Nucleus accumbens (tissue), 56 donors: ENCODE measurements at regions not wholly inside any gene's neighbourhood (a gene's known extent, or its start where the extent isn't known, plus 50 kb on each side); places are given as distances from the start of the nearest gene placed in this dataset.
"Not testable (repeated sequence)": the region's sequence is repeated elsewhere in the genome, so short reads cannot be mapped to it uniquely, and the experiment has no call there.

Experiments
- DNase-seq, 56 donors: peaks; one replicate each; lab custom pipeline; 2025; lab: John Stamatoyannopoulos, UW

DNA sequence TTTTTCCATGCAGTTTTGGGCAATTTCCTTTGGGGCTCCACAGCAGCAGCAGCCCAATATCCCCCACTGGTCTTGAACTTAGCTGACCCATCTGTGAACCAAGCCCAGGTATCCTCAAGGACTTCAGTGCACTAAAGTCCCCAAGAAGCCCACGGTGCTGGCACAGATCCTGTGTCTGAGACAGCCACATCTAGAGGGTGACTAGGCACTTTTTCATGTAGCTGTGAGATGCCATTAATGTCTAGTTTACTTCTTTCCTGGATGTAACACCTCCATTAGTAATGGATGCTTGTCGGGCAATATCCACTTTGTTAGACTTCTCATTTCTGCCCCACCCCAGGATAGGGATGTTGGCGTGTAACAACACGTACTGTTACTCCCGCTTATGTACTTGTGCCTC lies 117.9 kb downstream of the GPCPD1 start:
- no peak for DNase-seq

DNA sequence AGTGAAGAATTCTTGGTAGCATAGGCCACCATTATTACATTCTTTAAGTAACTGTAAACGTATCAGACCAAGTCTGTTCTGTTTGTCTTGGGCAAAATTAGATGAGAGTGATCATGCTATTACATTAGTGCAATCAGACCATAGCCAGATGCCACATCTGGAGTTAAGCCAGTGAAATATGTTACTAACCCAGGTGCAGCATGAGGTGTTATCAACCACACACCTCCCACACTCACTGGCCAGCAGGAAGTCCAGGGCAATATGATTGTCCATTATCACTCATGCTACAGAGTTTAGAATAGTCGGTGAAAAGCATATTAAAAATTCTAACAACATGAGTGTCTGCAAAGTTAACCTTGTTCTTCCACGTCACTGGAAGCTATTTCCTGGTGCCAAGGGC lies 119.4 kb downstream of the GPCPD1 start:
- DNase-seq = no peak

DNA sequence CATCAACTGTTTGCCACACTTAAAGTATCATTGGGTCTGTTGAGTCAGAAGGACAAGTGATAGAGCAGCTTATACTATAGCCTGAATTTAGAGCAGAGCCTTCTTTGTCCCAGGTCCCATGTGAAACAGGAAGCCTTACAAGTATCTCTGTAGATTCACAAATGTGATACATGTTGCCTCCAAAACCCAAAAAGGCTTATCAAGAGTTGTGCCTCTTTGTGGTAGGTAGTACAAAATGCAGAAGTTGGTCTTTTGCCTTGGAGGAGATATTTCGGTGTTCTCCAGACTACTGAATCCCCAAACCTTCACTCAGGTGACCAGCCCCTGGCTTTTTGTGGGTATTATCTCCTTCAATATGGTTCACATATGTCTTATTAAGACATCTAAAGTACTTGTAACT lies 121.2 kb downstream of the GPCPD1 start:
- DNase-seq = no peak

DNA sequence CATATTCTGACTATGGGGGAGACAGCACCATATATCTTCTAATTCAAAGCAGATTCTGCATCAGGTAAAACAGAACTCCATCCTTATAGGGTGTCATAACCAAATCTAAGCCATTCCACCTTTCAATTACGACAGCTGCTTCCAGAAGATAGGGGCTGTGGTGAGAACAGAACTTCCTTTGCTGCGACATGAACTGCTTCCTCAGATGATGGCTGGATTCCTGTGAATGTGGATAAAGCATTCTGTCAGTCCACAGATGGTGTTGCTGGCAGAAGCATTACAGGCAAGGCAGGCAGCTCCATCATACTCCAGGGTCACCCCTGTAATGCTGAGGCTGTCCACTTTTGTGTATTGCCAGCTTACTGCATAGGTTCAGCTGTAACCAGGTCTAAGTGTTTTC lies 122.0 kb downstream of the GPCPD1 start:
- no peak for DNase-seq

DNA sequence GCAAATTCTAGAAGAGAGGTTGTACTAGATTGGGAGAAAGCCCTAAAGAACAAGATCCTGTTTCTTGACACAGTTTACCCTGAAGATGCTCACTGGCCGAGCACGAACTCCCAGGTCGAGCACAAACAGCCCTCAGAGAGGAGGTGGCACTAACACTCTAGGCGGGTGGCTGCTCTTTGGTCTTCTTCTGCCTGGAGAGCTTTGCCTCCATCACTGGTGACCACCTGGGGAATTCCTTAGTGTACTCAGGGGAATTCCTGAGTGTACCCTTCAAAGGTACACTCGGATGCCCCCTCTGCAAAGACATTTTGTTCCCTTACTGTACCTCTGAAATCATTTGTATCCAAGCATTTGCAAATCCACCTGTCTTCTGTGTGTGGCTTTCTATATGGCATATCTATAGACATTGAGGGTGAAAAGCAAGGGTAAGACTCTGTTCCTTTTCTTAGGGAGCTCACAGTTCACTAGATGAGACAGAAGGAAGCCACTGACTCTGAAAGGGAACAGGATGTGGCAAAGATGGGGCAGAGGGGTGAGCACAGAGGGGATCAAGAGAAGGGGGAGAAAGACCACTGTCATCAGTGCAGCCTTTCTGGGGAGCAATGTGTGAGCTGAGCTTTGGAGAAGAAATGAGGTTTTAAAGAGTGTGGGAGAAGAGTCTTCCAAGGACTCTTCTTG lies 124.3 kb downstream of the GPCPD1 start:
- DNase-seq = no peak

DNA sequence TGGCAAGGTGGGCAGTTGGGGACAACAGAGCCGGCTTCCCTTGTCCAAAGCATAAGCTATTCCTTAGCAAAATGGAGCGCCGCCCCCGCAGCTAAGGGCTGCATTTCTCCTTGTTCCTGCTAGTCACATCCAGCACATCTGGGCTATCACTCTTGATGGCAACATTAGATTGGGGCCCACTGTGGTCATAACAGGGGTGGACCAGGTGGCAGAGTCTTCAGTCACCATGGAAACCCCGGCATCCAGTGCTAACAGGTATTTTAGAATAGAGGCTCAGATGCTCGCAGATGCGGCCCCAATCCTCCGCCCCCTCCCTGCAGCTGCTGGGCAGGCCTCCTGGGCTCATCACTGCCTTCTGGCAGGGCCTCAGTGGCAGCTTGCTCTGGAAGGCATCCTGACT lies 125.9 kb downstream of the GPCPD1 start:
- no peak for DNase-seq

DNA sequence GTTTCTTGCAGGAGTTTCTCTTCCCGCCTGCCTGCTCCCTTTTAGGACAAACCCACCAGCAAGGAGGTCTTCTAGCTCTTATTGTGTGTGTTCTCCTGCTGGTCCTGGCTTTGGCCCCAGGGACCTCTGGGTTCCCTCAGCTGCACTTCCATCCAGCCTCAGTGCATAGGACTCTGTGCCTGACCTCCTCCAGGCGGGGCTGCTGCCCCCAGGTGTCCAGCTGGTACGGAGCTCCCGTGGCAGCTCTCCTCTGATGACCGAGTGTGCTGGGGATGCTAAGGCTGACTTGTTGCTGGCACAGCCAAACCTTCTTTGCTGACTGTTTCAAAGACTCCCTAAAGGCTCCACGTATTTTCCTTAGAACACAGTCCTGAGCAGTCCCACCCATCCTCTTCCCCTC lies 126.5 kb downstream of the GPCPD1 start:
- no peak for DNase-seq

DNA sequence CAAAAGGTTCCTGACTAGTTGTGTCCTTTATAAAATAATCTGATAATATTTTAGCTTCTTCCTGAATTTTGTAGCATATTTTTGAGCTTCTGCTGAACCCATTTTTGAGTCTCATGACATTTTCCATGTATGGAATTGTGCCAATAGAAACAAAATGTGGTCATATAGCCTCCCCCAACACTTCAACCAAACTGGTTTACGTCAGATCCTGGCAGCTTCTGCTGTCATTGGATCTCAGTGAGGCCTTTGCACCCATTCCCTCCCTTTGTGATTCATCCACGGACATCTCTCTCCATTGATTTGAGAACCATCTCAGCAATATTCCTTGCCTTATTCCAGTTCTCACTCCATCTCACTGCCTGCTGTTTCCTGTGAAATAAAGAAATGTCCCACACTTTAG lies 128.0 kb downstream of the GPCPD1 start:
- no peak for DNase-seq

DNA sequence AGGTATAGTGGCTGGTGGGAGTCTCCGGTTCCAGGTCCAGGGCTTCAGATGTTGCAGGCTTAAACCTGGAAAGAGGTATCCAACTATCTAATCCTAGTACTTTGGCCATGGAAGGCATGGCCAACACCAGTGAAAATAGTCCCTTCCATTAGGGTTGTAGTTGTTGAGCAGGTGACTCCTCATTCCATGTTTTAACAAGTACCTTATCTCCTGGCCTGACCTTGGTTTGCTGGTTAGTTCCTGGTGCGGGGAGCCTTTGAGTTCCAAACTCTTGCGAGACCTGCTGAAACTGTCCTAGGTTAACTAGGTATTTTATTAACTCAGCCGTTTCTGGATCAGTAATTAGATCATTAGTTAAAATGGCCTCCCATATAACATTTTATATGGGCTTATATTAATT lies 128.9 kb downstream of the GPCPD1 start:
- DNase-seq = no peak

DNA sequence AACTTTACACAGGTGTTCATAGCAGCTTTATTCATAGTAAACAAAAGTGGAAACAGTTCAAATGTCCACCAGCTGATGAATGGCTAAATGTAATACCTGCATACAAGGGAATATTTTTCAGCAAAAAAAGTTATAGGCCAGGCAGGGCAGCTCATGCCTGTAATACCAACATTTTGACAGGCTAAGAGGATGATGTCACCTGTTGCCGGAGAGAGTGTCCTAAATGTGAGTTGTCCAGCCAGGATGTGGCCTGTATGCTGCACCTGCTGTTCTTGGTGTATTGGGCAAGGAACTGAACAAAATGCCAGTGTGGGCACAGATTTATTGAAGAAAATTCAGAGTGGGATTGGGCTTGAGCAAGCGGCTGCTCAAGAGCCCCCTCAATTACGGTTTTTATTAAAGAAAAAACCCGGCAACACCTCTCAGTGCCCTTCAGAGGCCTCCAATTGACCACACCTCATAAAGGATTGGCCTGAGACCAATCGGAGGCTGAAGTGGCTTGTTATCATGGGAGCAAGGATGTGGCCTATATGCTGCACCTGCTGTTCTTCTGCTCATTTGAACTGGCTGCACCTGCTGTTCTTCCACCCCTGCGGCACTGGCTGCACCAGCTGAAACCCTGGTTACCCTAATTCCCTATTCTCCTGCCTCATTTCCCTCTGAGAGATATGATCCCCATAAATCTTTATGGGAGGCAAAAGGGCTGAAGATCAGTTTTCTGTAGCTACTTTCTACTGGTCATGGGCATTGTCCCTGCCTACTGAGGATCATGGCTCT lies 129.8 kb downstream of the GPCPD1 start:
- no peak for DNase-seq

DNA sequence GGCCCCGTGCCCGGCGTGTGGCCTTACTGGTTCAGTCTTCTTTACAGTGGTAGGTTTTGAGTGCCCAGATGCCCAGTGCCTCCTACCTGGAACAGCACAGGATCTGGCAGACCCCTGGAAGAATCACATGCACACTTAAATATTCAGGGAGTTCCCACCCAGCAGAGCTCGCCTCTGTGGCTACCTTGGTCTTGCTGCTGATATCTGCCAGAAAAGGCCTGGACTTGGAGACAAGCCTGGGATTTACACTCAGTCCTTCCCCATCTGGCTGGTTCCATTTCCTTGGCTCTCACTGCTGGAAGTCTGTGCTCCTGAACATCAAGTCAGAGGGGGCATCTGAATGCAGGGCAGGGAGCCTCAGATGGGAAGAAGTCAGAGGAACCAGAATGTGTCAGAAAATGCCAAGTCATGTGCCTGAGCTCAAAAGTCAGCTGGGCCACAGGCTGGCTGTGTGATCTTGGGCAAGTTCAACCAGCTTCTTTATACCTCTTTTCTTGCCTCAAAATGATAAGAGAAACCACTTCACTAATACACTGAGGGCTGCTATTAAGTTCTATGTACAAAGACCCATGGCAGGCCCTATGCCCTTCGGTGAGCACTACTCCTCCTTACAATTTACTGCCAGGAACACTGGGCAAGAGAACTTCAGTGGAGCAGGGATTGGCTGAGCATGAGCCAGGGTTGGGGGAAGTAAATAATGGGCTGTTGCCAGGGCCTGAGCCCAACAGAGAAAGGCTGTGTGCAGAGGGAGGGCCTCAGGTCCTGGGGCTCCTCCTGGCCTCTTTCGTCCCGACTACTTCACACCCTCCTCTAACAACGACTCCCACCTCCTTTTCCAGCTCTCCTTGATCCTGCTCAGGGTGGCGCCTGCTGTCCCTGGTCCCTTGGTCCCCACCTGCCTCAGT lies 135.9 kb downstream of the GPCPD1 start:
- peak in 9 of 56 donors; percentile 1 to 30 (median 14) for DNase-seq

DNA sequence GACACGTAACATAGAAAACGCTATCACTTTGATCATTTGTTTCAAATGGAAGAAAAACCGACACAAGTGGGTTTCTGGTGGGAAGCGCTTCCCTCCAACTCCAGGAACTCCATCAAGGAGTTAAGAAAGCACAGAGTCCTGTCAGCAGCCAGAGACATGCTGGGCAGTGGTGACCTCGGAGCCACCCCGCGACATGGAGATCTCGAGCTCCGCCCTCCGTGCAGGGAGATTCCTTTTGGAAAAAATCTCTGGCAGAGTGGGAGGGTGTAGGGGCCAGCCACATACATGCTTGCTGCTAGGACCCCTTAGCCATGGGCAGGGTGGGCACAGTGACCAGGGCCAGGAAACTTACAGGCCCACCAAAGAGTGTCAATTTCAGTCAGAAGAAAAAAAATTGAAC lies 138.9 kb downstream of the GPCPD1 start:
- not testable (repeated sequence) for DNase-seq

DNA sequence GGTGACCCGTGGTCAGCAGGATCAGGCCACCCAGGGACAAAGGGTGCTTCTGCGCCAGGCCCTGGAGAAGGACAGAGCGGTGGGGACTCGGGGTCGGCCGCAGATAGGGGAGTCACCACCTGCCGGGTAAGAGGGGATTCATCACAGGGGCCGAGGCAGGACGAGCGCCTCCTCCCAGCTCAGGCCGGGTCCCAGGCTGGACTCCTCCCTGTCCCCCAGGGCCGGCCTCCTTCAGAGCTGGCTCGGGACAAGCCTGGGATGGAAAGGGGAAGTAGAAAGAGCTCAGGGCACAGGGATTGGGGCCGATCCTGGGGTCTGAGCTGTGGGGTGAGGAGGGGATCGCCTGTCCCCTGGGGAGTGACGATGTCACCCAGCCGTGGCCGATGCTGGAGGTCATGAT lies 139.4 kb downstream of the GPCPD1 start:
- DNase-seq = no peak

DNA sequence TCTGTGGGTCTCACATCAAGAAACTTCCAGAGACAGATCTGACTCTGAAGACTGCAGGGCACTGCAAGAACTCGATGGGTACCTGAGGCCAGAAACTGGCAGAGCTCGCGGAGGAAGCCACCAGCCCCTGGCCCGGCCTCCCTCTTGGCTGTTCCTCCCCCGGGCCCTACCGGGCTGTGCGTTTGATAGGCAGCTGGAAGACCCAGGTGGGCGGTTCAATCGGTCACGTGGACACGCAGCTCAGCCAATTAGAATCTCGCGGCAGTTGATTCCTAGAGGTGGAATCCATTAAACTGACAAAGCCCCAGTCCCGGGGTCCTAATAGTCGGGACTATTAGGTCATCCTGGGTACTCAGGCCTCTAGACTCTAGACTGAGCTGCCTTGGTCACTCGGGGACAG lies 139.9 kb downstream of the GPCPD1 start:
- DNase-seq = no peak

DNA sequence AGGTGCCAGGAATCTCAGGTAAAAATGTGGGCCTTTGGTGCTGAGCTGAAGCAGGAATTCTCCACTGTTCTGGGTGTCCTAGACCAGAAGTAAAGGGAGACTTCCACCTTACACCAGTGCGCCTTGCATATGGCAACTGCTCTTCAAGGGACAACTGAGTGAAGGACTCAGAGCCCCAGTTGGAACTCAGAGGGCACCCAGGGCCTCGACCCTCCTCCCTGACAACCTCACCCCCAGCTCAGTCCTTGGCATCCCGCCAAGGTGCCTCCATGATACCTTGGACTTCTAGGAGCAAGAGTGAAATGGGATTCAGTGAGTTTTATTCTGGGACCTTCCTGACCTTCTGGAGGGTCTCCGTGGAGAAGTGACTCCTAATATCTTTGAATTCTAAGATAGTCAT lies 140.3 kb downstream of the GPCPD1 start:
- DNase-seq = no peak

DNA sequence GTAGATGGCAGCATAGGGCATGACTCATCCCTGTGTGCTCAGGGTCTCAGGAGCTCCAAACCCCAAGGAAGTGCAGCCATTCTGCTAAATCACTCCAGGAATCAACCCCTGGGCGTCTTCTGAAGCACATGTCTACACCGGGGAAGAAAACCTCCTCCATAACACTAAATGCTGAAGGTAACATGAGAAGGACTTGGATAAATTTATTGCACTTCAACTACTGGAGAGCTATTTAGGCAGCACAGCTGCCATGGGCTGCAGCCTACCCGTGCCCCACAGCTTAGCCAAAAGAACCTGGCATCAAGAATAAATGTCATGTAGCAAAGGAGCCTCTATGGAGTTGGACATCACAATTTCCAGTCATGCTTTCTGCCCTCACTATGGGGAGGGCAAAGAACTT lies 141.7 kb downstream of the GPCPD1 start:
- DNase-seq = no peak

DNA sequence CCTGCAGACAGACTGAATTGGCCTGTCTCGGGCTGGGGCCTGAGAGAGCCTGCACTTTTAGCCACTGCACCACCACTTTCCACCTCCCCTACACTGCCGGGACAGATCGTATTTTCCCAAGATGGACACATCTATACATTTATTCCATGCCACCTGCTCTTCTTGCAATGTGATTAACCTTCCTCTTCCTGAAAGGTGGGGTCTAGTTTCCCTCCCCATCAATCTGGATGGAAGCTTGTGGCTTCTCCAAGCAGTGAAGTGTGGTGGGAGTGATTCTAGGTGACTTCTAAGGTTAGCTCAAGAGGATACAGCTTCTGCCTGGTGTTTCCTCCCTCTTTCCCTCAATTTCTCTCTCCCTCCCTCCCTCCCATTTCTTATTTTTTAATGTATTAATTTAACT lies 143.7 kb downstream of the GPCPD1 start:
- DNase-seq = no peak

DNA sequence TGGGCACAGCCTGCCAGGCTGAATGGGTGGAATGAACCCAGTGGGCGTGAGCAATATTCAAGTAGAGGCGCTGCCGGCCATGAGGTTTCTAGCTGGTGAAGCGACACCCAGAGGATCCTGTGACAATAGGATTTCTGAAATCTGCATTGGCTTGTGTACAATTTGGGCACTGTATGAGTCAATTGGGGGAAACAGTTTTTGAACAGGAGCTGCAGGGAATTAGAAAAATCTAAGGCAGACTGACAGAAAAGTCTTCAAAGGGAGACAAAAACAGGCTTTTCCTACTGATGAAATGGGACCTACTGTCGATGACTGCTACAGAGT lies 145.2 kb downstream of the GPCPD1 start:
- no peak for DNase-seq

DNA sequence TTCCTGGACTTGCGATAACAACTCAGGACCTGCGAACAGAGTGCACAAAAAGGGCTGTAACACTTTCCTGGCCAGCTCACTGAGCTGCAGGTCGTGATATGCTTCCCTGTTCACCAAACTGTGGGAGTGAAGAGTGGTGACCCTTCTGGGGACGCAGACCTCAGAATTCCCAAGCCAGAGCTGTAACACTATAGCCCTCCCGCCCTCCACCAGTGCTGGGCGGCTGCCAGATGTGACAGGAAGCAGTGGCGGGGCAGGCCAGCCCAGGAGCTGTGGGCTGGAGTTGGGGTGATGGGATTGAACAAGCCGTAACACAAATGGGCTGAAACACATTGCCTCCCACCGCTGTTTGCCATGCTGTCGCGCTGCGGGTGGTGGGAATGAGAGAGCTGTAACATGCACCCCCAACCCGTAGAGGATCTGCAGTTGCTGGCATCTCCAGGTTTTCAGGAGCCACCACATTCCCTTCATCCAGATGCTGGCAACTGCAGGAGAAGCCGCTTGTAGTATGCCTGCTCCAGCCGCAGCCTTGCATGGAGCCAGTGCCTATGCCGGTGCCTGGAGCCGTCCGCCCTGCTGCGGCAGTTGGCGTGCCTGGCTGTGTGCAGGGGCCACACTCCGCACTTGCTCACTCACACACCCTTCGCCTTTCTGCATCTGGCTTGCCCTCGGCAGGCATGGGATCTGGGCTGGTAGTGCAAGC lies 145.8 kb downstream of the GPCPD1 start:
- no peak for DNase-seq

DNA sequence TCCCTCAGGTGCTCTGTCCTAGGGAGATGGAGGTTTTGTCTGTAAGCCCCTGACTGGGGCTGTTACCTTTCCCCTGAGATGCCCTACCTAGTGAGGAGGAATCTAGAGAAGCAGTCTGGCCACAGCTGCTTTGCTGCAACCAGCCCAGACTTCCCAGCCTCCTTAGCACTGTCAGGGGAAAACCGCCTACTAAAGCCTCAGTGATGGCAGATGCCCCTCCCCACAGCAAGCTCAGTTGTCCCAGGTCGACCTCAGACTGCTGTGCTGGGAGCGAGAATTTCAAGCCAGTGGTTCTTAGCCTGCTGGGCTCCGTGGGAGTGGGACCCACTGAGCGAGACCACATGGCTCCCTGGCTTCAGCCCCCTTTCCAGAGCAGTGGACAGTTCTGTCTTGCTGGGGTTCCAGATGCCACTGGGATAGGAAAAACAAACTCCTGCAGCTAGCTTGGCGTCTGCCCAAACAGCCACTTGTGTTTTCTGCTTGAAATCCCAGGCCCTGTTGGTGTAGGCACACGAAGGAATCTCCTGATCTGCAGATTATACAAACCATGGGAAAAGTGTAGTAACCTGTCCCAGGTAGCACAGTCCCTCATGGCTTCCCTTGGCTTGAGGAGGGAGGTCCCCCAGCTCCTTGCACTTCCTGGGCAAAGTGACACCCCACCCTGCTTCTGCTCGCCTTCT lies 146.4 kb upstream of the PROKR2 start:
- DNase-seq = no peak
